Spleen (tissue), 7 donors: ENCODE measurements at regions not wholly inside any gene's neighbourhood (a gene's known extent, or its start where the extent isn't known, plus 50 kb on each side); places are given as distances from the start of the nearest gene placed in this dataset.

Experiments used
- CTCF ChIP-seq, 11 experiments: fragments of 200-600 bp in 7 of 11; fragments of 450-650 bp in 4 of 11; sonication (generic) in 4 of 11; IDR thresholded peaks in 8 of 11; conservative IDR thresholded peaks in 3 of 11; 1 replicate in 7 of 11; 2 replicates in 4 of 11; pipeline versions ENCODE4 v1.4.0 to v1.8.0; 2016 to 2021; ENCODE audit warnings: antibody characterized with exemption in 11 of 11, inconsistent platforms in 4 of 11, mild to moderate bottlenecking in 1 of 11
- POLR2A ChIP-seq, 3 donors: fragments of 450-650 bp; IDR thresholded peaks; one replicate each; pipeline ENCODE4 v1.5.1; 2017; ENCODE audit warnings: antibody characterized with exemption in 3 of 3, mild to moderate bottlenecking in 1 of 3
- donor health status: DM: no; HTN: no; CAD: no; lungs with moderate emphysema.
- donor health status: DM: no; HTN: no; CAD: no.
- donor health status: DM: no; HTN: no; CAD: no.

- TF ChIP-seq CTCF (IDR thresholded peaks at IDR 0.05 in 8 of 11, conservative IDR thresholded peaks at IDR 0.05 in 3 of 11): no peak
- no peak for TF ChIP-seq POLR2A (IDR thresholded peaks at IDR 0.05)
Observed at GRCh38 chr6:15150207-15150606, 95.7 kb upstream of the JARID2 start.
